Stimulated activated CD8-positive, alpha-beta memory T cell treated with anti-CD3 and anti-CD28 coated beads, Interleukin-15, amount 100 ng/mL, for 4 hours (primary cell): ENCODE measurements at regions not wholly inside any gene's neighbourhood (a gene's known extent, or its start where the extent isn't known, plus 50 kb on each side); places are given as distances from the start of the nearest gene placed in this dataset.

Source experiments
- DNase-seq, 2 donors: peaks; one replicate each; pipeline ENCODE4 v3.0.0-alpha.2; 2020; ENCODE audit warnings: low read depth in 2 of 2

- no peak for DNase-seq
These were observed 1027.2 kb upstream of the ACVR2A start for GRCh38 chr2:146817613-146818012.

DNA sequence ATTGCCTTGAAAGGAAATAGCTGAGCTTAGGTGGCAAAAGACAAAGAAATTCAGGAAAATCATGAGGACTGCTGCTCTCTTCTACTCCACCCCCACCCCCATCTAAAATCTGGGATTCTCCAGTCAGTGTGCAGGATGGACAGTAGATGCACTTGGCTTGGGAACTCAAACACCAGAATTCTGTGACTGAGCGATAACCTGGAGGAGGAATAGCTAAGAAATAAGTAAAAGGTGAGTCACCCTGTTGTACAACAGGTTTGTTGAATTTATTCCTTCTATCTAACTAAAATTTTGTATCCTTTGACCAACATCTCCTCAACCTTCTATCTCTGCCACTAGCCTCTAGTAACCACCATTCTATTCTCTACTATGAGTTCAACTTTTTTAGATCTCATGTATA is 1029.9 kb upstream of the ACVR2A start:
- no peak for DNase-seq

DNA sequence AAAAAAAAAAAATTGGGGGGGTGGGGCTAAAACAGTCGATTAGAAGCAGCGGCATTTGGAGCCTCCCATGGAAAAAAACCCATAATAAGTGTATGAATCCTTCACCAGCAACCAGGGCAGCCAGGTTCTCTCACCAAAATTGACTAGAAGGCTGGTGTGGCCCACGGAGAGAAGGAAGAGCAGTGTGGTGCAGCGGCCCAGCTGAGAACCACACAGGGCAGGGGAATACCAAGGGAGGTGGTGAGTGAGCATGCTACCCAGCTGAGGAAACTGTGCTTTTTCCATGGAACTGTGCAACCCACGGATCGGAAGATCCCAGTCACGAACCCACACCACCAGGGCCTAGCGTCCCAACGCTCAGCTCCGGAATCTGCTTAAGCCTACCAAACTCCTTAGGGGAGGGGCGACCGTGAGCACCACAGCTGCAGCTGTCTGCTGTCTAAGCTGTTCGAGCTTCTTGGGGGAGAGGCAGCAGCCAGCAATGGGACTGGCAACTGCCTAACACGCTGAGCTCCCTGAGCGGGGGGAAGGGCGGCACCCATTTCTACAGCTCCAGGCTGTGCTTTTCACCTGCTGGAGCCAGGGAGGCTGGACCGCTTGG is 1037.2 kb upstream of the ACVR2A start:
- no peak for DNase-seq

DNA sequence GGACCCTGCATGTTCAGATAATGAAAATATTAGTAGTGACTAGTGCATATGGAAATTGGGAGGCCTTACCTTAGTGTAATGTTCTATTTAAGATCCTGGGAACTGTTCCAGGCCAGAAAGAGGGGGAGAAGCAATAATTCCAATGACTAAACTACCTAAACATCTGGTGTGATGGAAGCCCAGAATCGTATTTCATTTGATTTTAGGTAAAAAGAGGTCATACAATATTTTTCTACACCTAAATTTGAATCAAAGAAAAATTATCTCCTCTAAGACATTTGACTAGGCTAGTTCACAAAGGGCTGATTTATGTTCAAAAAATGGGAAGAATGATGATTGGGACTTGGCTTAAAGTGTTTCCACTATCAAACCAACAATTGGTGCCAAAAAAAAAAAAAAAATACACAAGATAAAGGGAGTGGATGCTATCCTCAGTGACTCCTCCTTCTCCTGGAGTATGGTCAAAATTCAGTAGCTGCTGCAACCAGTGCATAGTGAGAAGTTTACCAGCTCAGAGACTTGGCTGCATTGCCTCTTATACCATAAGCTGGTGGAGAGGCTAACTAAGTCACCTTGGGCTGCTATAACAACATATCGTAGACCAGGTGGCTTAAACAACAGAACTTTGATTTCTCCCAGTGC is 1038.3 kb upstream of the ACVR2A start:
- no peak for DNase-seq

DNA sequence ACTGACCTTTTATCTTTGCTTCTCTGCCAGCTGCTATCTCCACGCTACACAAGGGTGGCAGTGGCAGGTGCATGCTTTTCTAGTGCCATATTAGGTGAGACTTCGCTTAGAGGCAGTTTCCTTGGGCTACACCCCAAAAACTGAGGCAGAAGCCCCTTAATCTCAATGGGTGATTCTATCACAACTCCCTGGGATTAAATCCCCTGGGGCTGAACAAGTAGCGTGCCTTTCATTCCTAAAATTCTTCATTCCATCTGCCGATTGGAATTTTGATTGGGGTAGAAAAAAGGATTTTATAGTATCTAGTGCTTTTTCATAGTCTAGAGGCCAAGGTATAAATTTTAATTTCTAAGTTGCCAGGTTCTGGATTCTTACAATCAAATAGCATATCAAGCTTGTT is 1040.5 kb upstream of the ACVR2A start:
- no peak for DNase-seq

GRCh38 chr2:146801886-146802285 is 1042.9 kb upstream of the ACVR2A start:
- no peak for DNase-seq

- DNase-seq, result no peak
These were observed 1058.4 kb upstream of the ACVR2A start for GRCh38 chr2:146786396-146786795.

- no peak for DNase-seq
These were observed 1059.7 kb upstream of the ACVR2A start for GRCh38 chr2:146785101-146785500.

- DNase-seq, result no peak
These were observed 1060.2 kb upstream of the ACVR2A start for GRCh38 chr2:146784602-146785001.

GRCh38 chr2:146777181-146777580 is 1067.6 kb upstream of the ACVR2A start:
- DNase-seq, result no peak

- no peak for DNase-seq
These were observed 1068.2 kb upstream of the ACVR2A start for GRCh38 chr2:146776596-146776995.

- no peak for DNase-seq
These were observed 1073.3 kb upstream of the ACVR2A start for GRCh38 chr2:146771531-146771930.

GRCh38 chr2:146764301-146764700 is 1080.5 kb upstream of the ACVR2A start:
- no peak for DNase-seq

- no peak for DNase-seq
These were observed 1082.0 kb upstream of the ACVR2A start for GRCh38 chr2:146762786-146763185.

DNA sequence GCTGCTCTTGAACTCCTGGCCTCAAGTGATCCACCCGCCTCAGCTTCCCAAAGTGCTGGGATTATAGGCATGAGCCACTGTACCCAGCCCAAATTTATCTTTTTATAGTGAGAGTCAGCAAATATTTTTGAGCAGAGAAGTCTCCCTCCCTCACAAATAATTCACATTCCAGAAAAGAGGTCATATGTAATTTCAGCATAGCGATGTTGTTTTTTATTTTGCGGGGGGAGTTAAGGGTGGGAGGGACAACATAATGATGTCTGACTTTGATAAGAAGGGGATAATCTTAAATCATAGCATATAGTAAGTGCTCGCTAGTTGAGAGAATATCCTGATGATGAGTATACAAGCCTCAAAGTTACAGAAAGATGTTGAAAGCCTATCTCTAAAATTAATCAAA is 1090.2 kb upstream of the ACVR2A start:
- no peak for DNase-seq

- DNase-seq, result no peak
These were observed 1096.8 kb upstream of the ACVR2A start for GRCh38 chr2:146748046-146748445.

GRCh38 chr2:146741260-146741659 is 1103.6 kb upstream of the ACVR2A start:
- no peak for DNase-seq

DNA sequence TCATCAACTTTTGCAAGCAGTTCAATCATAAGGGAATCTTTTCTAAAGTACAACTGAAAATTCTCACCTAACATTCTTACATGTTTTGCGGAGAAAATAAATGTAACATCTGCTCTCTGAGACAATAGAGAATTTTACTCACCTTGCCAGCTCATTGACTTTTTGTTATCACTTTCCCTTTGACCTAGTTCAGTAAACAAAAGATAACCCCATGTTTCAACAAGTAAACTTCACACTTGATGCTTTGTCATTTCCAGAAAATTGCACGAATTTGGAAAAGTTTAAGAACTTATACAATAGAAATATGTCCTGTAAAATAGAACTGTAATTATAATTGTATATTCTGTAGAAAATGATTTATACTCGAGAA is 1110.0 kb upstream of the ACVR2A start:
- no peak for DNase-seq

DNA sequence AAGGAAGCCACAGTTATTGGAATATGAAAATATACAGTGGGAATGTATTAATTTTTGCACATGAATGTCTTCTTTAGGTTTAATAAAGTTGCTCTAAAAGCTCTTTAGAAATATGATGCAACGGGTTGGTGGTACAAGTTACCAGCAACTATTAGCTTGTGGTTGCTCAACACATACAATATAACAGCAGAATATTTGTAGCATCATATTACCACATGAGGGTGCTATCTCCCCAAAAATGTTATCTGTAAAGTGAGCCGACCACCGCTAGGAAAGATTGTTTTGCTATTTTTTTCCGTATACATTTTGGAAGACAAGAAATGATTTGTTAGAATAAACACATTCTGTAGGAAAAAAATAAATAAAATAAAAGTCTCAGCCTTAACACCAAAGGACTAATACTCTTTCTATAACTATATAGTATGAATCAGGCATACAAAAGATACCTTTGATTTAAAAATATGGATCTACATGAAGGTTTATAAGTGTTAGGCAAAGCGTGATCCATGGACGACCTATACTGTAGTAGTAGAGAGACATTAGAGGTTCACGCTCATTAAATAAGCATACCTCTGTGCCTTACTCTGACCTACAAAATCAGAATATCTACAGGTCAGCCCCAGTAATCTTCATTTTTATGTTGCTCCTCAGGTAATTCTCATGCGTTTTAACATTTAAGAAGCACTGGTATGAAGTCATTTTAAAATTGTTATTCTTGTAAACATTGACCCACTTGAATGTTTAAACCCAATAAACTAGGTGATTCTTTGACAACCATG is 1110.6 kb upstream of the ACVR2A start:
- DNase-seq, result no peak

GRCh38 chr2:146730882-146731281 is 1113.9 kb upstream of the ACVR2A start:
- no peak for DNase-seq

DNA sequence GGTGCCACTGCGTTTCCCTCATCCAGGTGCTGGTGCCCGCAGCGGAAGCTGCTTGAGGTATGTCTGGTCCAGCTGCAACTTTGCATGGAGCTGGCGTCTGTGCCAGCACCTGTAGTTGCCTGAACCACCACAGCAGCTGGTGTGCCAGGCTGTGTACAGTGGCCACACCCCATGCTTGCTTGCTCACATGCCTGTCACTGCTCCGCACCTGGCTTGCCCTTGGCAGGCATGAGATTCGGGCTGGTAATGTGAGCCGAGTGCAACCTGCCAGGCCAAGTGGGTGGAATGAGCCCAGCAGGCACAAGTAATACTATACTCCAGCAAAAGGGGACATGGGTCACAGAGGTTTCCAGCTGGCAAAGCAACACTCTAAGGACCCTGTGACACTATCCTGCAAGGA is 1123.3 kb upstream of the ACVR2A start:
- no peak for DNase-seq

- no peak for DNase-seq
These were observed 1124.7 kb upstream of the ACVR2A start for GRCh38 chr2:146720170-146720569.

- DNase-seq, result no peak
These were observed 1128.2 kb upstream of the ACVR2A start for GRCh38 chr2:146716591-146716990.
